Activated B cell treated with CpG ODN at 0.5 μM for 24 hours (primary cell): ENCODE measurements at regions not wholly inside any gene's neighbourhood (a gene's known extent, or its start where the extent isn't known, plus 50 kb on each side); places are given as distances from the start of the nearest gene placed in this dataset.

Experiments
- ATAC-seq: fragments of 200-7000 bp; cut with Tn5 transposase; one replicate; pipeline ENCODE4 v1.10.0; 2021; ENCODE audit warnings: low read depth, mild to moderate bottlenecking, moderate library complexity
- CTCF ChIA-PET: fragments of 350-600 bp; sonication (Branson Sonifier 250); formaldehyde crosslinking; loops from one replicate; lab custom pipeline; 2021; ENCODE audit warnings: antibody characterized with exemption; lab: Charles Lee
- POLR2A ChIA-PET: fragments of 350-600 bp; sonication (Branson Sonifier 250); formaldehyde crosslinking; loops from one replicate; lab custom pipeline; 2021; ENCODE audit warnings: antibody characterized with exemption; lab: Charles Lee
- DNase-seq: peaks from one replicate; pipeline ENCODE4 v3.0.0; 2022
- H3K27ac Mint-ChIP-seq: one replicate; pipeline ENCODE4 v1.8.0; 2020; ENCODE audit warnings: mixed read lengths
- H3K27me3 Mint-ChIP-seq: one replicate; pipeline ENCODE4 v1.8.0; 2021; ENCODE audit warnings: mixed read lengths
- H3K36me3 Mint-ChIP-seq: one replicate; pipeline ENCODE4 v1.8.0; 2021; ENCODE audit warnings: low read depth, mixed read lengths
- H3K4me1 Mint-ChIP-seq: one replicate; pipeline ENCODE4 v1.8.0; 2021; ENCODE audit warnings: mixed read lengths
- H3K4me3 Mint-ChIP-seq: one replicate; pipeline ENCODE4 v1.8.0; 2020; ENCODE audit warnings: mild to moderate bottlenecking, mixed read lengths
- H3K9me3 Mint-ChIP-seq: one replicate; pipeline ENCODE4 v1.8.0; 2020; ENCODE audit warnings: mixed read lengths
- CTCF ChIP-seq: fragments of 200-600 bp; IDR thresholded peaks from one replicate; pipeline ENCODE4 v1.8.0; 2022; ENCODE audit warnings: antibody characterized with exemption, mild to moderate bottlenecking
- intact Hi-C: fragments of 100-400 bp; cut with micrococcal nuclease; formaldehyde crosslinking; loops from one replicate; pipeline ENCODE4 v1.15.1; 2024

- CTCF ChIA-PET, result no interaction called here
- no peak for DNase-seq
- no peak overlapping the region for H3K4me3 Mint-ChIP-seq
- intact Hi-C loops, result no loop called here
- no peaks in the 10 kb centered on the region for H3K4me1 Mint-ChIP-seq
- no peak for TF ChIP-seq CTCF
- ATAC-seq, result no peak
- POLR2A ChIA-PET, result no interaction called here
- H3K27ac Mint-ChIP-seq, result no peak overlapping the region
- peaks cover 15% of the 10 kb centered on the region for H3K9me3 Mint-ChIP-seq
- H3K36me3 Mint-ChIP-seq, result no peaks in the 10 kb centered on the region
- H3K27me3 Mint-ChIP-seq, result peaks cover 9% of the 10 kb centered on the region
Observed at GRCh38 chr4:85318415-85318814, 156.5 kb upstream of the ARHGAP24 start.

- intact Hi-C loops, result no loop called here
- ChIA-PET POLR2A (no interaction called here), CTCF (no interaction called here)
- no peak overlapping the region for H3K4me3 Mint-ChIP-seq
- DNase-seq (no peak), ATAC-seq (no peak)
- no peaks in the 10 kb centered on the region for H3K36me3 Mint-ChIP-seq
- no peak overlapping the region for H3K27ac Mint-ChIP-seq
- H3K27me3 Mint-ChIP-seq, result peaks cover 10% of the 10 kb centered on the region
- peaks cover 2% of the 10 kb centered on the region for H3K4me1 Mint-ChIP-seq
- TF ChIP-seq CTCF, result no peak
- peaks cover 12% of the 10 kb centered on the region for H3K9me3 Mint-ChIP-seq
Observed at GRCh38 chr4:85358831-85359230, 116.1 kb upstream of the ARHGAP24 start.

- no peak for DNase-seq
- Mint-ChIP-seq H3K27ac (no peak overlapping the region), H3K9me3 (peaks cover 10% of the 10 kb centered on the region), H3K4me1 (peaks cover 2% of the 10 kb centered on the region), H3K36me3 (no peaks in the 10 kb centered on the region), H3K4me3 (no peak overlapping the region), H3K27me3 (peaks cover 9% of the 10 kb centered on the region)
- intact Hi-C loops, result no loop called here
- TF ChIP-seq CTCF, result no peak
- ChIA-PET CTCF (no interaction called here), POLR2A (no interaction called here)
- ATAC-seq, result no peak
Observed at GRCh38 chr4:85362550-85362949, 112.4 kb upstream of the ARHGAP24 start.

GRCh38 chr4:85367815-85368214 lies 107.1 kb upstream of the ARHGAP24 start:
- TF ChIP-seq CTCF, result no peak
- no peaks in the 10 kb centered on the region for H3K36me3 Mint-ChIP-seq
- H3K27ac Mint-ChIP-seq, result no peak overlapping the region
- POLR2A ChIA-PET, result no interaction called here
- ATAC-seq, result no peak
- intact Hi-C loops, result no loop called here
- peaks cover 2% of the 10 kb centered on the region for H3K9me3 Mint-ChIP-seq
- no peak for DNase-seq
- H3K4me3 Mint-ChIP-seq, result no peak overlapping the region
- peaks cover 29% of the 10 kb centered on the region for H3K4me1 Mint-ChIP-seq
- CTCF ChIA-PET, result no interaction called here
- no peaks in the 10 kb centered on the region for H3K27me3 Mint-ChIP-seq

GRCh38 chr4:85368240-85368639 lies 106.7 kb upstream of the ARHGAP24 start:
- no peak overlapping the region for H3K4me3 Mint-ChIP-seq
- TF ChIP-seq CTCF, result no peak
- peaks cover 2% of the 10 kb centered on the region for H3K9me3 Mint-ChIP-seq
- no peaks in the 10 kb centered on the region for H3K27me3 Mint-ChIP-seq
- H3K27ac Mint-ChIP-seq, result no peak overlapping the region
- no peak for DNase-seq
- POLR2A ChIA-PET, result no interaction called here
- no peaks in the 10 kb centered on the region for H3K36me3 Mint-ChIP-seq
- CTCF ChIA-PET, result interaction anchor here (0.8 to 1.2 kb wide), 3 partner anchors 24 to 290 kb away, joined by 3 read pairs; no protein-coding TSS in a partner anchor
- intact Hi-C loops, result no loop called here
- ATAC-seq, result no peak
- H3K4me1 Mint-ChIP-seq, result peaks cover 29% of the 10 kb centered on the region
